ENCODE measurements at regions not wholly inside any gene's neighbourhood (a gene's known extent, or its start where the extent isn't known, plus 50 kb on each side); places are given as distances from the start of the nearest gene placed in this dataset.

DNA sequence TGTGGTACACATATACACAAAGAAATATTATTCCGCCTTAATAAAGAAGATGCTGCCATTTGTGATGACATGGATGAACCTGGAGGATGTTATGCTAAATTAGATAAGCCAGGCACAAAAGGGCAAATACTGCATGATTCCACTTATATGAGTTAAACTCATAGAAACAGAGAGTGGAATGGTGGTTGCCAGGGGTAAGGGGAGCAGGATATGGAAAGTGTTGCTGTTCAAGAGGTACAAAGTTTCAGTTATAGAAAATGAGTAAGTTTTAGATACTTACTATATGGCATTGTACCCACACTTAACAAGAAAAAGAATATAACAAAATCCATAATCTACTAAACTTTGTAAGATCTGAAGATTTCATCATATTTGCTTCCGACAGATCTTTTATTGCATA, 252.2 kb downstream of the SYK start:
- no peaks in the 10 kb centered on the region for H3K27me3 ChIP-seq (ENCODE audit: insufficient read depth)
- H3K27ac ChIP-seq (ENCODE audit: low read depth): no peak overlapping the region
- H3K4me3 ChIP-seq: no peak overlapping the region
- H3K4me1 ChIP-seq (ENCODE audit: insufficient read depth): no peaks in the 10 kb centered on the region
- TF ChIP-seq EZH2phosphoT487 (IDR thresholded peaks at IDR 0.05; ENCODE audit: unreplicated experiment): no peak
- no peak for TF ChIP-seq NANOG (IDR thresholded peaks at IDR 0.05; ENCODE audit: borderline replicate concordance)
- TF ChIP-seq JUNB (IDR thresholded peaks at IDR 0.05; ENCODE audit: unreplicated experiment): no peak
- TF ChIP-seq, protein P1, sequence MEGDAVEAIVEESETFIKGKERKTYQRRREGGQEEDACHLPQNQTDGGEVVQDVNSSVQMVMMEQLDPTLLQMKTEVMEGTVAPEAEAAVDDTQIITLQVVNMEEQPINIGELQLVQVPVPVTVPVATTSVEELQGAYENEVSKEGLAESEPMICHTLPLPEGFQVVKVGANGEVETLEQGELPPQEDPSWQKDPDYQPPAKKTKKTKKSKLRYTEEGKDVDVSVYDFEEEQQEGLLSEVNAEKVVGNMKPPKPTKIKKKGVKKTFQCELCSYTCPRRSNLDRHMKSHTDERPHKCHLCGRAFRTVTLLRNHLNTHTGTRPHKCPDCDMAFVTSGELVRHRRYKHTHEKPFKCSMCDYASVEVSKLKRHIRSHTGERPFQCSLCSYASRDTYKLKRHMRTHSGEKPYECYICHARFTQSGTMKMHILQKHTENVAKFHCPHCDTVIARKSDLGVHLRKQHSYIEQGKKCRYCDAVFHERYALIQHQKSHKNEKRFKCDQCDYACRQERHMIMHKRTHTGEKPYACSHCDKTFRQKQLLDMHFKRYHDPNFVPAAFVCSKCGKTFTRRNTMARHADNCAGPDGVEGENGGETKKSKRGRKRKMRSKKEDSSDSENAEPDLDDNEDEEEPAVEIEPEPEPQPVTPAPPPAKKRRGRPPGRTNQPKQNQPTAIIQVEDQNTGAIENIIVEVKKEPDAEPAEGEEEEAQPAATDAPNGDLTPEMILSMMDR (conservative IDR thresholded peaks at IDR 0.05; ENCODE audit: low read depth in 2 of 2): no peak
- TF ChIP-seq, protein P2, sequence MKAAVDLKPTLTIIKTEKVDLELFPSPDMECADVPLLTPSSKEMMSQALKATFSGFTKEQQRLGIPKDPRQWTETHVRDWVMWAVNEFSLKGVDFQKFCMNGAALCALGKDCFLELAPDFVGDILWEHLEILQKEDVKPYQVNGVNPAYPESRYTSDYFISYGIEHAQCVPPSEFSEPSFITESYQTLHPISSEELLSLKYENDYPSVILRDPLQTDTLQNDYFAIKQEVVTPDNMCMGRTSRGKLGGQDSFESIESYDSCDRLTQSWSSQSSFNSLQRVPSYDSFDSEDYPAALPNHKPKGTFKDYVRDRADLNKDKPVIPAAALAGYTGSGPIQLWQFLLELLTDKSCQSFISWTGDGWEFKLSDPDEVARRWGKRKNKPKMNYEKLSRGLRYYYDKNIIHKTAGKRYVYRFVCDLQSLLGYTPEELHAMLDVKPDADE (IDR thresholded peaks at IDR 0.05): no peak
- no peak for TF ChIP-seq ZNF114 (CRISPR knock-in tag; IDR thresholded peaks at IDR 0.05)
- TF ChIP-seq, protein P3, sequence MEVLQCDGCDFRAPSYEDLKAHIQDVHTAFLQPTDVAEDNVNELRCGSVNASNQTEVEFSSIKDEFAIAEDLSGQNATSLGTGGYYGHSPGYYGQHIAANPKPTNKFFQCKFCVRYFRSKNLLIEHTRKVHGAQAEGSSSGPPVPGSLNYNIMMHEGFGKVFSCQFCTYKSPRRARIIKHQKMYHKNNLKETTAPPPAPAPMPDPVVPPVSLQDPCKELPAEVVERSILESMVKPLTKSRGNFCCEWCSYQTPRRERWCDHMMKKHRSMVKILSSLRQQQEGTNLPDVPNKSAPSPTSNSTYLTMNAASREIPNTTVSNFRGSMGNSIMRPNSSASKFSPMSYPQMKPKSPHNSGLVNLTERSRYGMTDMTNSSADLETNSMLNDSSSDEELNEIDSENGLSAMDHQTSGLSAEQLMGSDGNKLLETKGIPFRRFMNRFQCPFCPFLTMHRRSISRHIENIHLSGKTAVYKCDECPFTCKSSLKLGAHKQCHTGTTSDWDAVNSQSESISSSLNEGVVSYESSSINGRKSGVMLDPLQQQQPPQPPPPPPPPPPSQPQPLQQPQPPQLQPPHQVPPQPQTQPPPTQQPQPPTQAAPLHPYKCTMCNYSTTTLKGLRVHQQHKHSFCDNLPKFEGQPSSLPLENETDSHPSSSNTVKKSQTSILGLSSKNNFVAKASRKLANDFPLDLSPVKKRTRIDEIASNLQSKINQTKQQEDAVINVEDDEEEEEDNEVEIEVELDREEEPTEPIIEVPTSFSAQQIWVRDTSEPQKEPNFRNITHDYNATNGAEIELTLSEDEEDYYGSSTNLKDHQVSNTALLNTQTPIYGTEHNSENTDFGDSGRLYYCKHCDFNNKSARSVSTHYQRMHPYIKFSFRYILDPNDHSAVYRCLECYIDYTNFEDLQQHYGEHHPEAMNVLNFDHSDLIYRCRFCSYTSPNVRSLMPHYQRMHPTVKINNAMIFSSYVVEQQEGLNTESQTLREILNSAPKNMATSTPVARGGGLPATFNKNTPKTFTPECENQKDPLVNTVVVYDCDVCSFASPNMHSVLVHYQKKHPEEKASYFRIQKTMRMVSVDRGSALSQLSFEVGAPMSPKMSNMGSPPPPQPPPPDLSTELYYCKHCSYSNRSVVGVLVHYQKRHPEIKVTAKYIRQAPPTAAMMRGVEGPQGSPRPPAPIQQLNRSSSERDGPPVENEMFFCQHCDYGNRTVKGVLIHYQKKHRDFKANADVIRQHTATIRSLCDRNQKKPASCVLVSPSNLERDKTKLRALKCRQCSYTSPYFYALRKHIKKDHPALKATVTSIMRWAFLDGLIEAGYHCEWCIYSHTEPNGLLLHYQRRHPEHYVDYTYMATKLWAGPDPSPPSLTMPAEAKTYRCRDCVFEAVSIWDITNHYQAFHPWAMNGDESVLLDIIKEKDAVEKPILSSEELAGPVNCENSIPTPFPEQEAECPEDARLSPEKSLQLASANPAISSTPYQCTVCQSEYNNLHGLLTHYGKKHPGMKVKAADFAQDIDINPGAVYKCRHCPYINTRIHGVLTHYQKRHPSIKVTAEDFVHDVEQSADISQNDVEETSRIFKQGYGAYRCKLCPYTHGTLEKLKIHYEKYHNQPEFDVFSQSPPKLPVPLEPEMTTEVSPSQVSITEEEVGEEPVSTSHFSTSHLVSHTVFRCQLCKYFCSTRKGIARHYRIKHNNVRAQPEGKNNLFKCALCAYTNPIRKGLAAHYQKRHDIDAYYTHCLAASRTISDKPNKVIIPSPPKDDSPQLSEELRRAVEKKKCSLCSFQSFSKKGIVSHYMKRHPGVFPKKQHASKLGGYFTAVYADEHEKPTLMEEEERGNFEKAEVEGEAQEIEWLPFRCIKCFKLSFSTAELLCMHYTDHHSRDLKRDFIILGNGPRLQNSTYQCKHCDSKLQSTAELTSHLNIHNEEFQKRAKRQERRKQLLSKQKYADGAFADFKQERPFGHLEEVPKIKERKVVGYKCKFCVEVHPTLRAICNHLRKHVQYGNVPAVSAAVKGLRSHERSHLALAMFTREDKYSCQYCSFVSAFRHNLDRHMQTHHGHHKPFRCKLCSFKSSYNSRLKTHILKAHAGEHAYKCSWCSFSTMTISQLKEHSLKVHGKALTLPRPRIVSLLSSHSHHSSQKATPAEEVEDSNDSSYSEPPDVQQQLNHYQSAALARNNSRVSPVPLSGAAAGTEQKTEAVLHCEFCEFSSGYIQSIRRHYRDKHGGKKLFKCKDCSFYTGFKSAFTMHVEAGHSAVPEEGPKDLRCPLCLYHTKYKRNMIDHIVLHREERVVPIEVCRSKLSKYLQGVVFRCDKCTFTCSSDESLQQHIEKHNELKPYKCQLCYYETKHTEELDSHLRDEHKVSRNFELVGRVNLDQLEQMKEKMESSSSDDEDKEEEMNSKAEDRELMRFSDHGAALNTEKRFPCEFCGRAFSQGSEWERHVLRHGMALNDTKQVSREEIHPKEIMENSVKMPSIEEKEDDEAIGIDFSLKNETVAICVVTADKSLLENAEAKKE (CRISPR knock-in tag; IDR thresholded peaks at IDR 0.05): no peak
- TF ChIP-seq STAT1 (IDR thresholded peaks at IDR 0.05; ENCODE audit: unreplicated experiment): no peak
- TF ChIP-seq ZNF331 (CRISPR knock-in tag; IDR thresholded peaks at IDR 0.05; ENCODE audit: low read depth): no peak
- no peak for TF ChIP-seq EZH2 (IDR thresholded peaks at IDR 0.05; ENCODE audit: low read depth, unreplicated experiment)
- no peak for TF ChIP-seq REST (IDR thresholded peaks at IDR 0.05; ENCODE audit: unreplicated experiment)
- TF ChIP-seq POLR2AphosphoS5 (IDR thresholded peaks at IDR 0.05; ENCODE audit: low read depth): no peak
- no peak for TF ChIP-seq CREB1 (CRISPR knock-in tag; IDR thresholded peaks at IDR 0.05; ENCODE audit: low read depth)
- ATAC-seq: no peak
- DNase-seq (ENCODE audit: low spot score): no peak
- H2AFZ ChIP-seq: no peak overlapping the region
- no peak overlapping the region for H3K4me3 Mint-ChIP-seq
- no peaks in the 10 kb centered on the region for H3K36me3 Mint-ChIP-seq (ENCODE audit: low read depth)
- H3K27ac Mint-ChIP-seq: no peak overlapping the region
- no peaks in the 10 kb centered on the region for H3K27me3 Mint-ChIP-seq (ENCODE audit: insufficient read depth, low read depth, poor library complexity)
- no peaks in the 10 kb centered on the region for H3K9me2 ChIP-seq (ENCODE audit: insufficient read depth)
- no peaks in the 10 kb centered on the region for H3K4me1 Mint-ChIP-seq
- H3K79me2 ChIP-seq (replicated peaks; ENCODE audit: insufficient read depth): no peaks in the 10 kb centered on the region
- no peaks in the 10 kb centered on the region for H4K20me1 ChIP-seq (replicated peaks; ENCODE audit: insufficient read depth)
- H3K4me2 ChIP-seq: no peak overlapping the region
- H3K36me3 ChIP-seq (ENCODE audit: insufficient read depth): no peaks in the 10 kb centered on the region
- no peaks in the 10 kb centered on the region for H3F3A ChIP-seq (replicated peaks; ENCODE audit: low read depth)
- no peaks in the 10 kb centered on the region for H3K9me3 Mint-ChIP-seq
